ENCODE measurements at regions not wholly inside any gene's neighbourhood (a gene's known extent, or its start where the extent isn't known, plus 50 kb on each side); places are given as distances from the start of the nearest gene placed in this dataset.

- TF ChIP-seq SUZ12 (IDR thresholded peaks at IDR 0.05): no peak
- TF ChIP-seq FOXK2 (IDR thresholded peaks at IDR 0.05): no peak
- no peak for TF ChIP-seq HDGF (IDR thresholded peaks at IDR 0.05; ENCODE audit: borderline replicate concordance)
- no peak for TF ChIP-seq NFRKB (IDR thresholded peaks at IDR 0.05)
- no peak for TF ChIP-seq ZNF384 (IDR thresholded peaks at IDR 0.05)
- TF ChIP-seq FOXA1 (IDR thresholded peaks at IDR 0.05): no peak
- TF ChIP-seq BHLHE40 (IDR thresholded peaks at IDR 0.05; ENCODE audit: borderline replicate concordance): no peak
- TF ChIP-seq LEF1 (IDR thresholded peaks at IDR 0.05; ENCODE audit: borderline replicate concordance): no peak
- TF ChIP-seq ELF4 (IDR thresholded peaks at IDR 0.05): no peak
- no peak for TF ChIP-seq SP1 (IDR thresholded peaks at IDR 0.05)
- TF ChIP-seq PKNOX1 (IDR thresholded peaks at IDR 0.05): no peak
- TF ChIP-seq FOXM1 (IDR thresholded peaks at IDR 0.05; ENCODE audit: borderline replicate concordance): no peak
- no peak for TF ChIP-seq TARDBP (IDR thresholded peaks at IDR 0.05)
- no peak for TF ChIP-seq ARNT (IDR thresholded peaks at IDR 0.05)
Measured at GRCh38 chr6:104591573-104592334, 268.0 kb downstream of the HACE1 start.
